OCI-LY1 (cell line): ENCODE measurements at regions not wholly inside any gene's neighbourhood (a gene's known extent, or its start where the extent isn't known, plus 50 kb on each side); places are given as distances from the start of the nearest gene placed in this dataset.

Experiments used
- CTCF ChIP-seq: fragments of 200-600 bp; sonication (generic), shearing (Covaris generic); IDR thresholded peaks from 2 replicates; pipeline ENCODE4 v1.5.1; 2017; ENCODE audit warnings: mild to moderate bottlenecking, antibody characterized with exemption, low read length, moderate library complexity, mixed read lengths
- EZH2 ChIP-seq: fragments of 200-600 bp; sonication (generic), shearing (Covaris generic); IDR thresholded peaks from 2 replicates; pipeline ENCODE4 v1.8.0; 2017; ENCODE audit warnings: borderline replicate concordance, mixed run types, mild to moderate bottlenecking, antibody characterized with exemption, low read length, moderate library complexity, mixed read lengths

- TF ChIP-seq CTCF = no peak
- no peak for TF ChIP-seq EZH2
Measured at GRCh38 chr4:125482822-125483221, 168.1 kb downstream of the FAT4 start.
